HG03097 (cell line): ENCODE measurements at regions not wholly inside any gene's neighbourhood (a gene's known extent, or its start where the extent isn't known, plus 50 kb on each side); places are given as distances from the start of the nearest gene placed in this dataset.

Experiments
- ATAC-seq: cut with Tn5 transposase; IDR thresholded peaks from one replicate; pipeline ENCODE4 v1.9.1; 2021; ENCODE audit not compliant: unreplicated experiment, low FRiP score

GRCh38 chrX:39883666-39884065 lies 214.1 kb downstream of the BCOR start:
- no peak for ATAC-seq

- ATAC-seq, result no peak
These were observed 211.5 kb downstream of the BCOR start for GRCh38 chrX:39886282-39886681.

GRCh38 chrX:39888730-39889129 lies 209.0 kb downstream of the BCOR start:
- no peak for ATAC-seq

GRCh38 chrX:39889704-39890103 lies 208.1 kb downstream of the BCOR start:
- ATAC-seq, result no peak

GRCh38 chrX:39890807-39891206 lies 207.0 kb downstream of the BCOR start:
- ATAC-seq, result no peak

GRCh38 chrX:39891781-39892180 lies 206.0 kb downstream of the BCOR start:
- no peak for ATAC-seq

GRCh38 chrX:39893417-39894338 lies 204.1 kb downstream of the BCOR start:
- no peak for ATAC-seq

- no peak for ATAC-seq
These were observed 203.1 kb downstream of the BCOR start for GRCh38 chrX:39894683-39895082.

- no peak for ATAC-seq
These were observed 202.3 kb downstream of the BCOR start for GRCh38 chrX:39895218-39896110.

- ATAC-seq, result no peak
These were observed 200.6 kb downstream of the BCOR start for GRCh38 chrX:39896951-39897740.

- ATAC-seq, result no peak
These were observed 200.0 kb downstream of the BCOR start for GRCh38 chrX:39897741-39898097.

GRCh38 chrX:39898147-39898546 lies 199.6 kb downstream of the BCOR start:
- ATAC-seq, result no peak

GRCh38 chrX:39899059-39899458 lies 198.7 kb downstream of the BCOR start:
- ATAC-seq, result no peak

- ATAC-seq, result no peak
These were observed 197.6 kb downstream of the BCOR start for GRCh38 chrX:39899856-39900776.

GRCh38 chrX:39900777-39901170 lies 197.0 kb downstream of the BCOR start:
- no peak for ATAC-seq

GRCh38 chrX:39903343-39903742 lies 194.4 kb downstream of the BCOR start:
- ATAC-seq, result no peak

GRCh38 chrX:39903937-39904336 lies 193.8 kb downstream of the BCOR start:
- no peak for ATAC-seq

- no peak for ATAC-seq
These were observed 192.8 kb downstream of the BCOR start for GRCh38 chrX:39904816-39905537.

GRCh38 chrX:39905538-39905891 lies 192.2 kb downstream of the BCOR start:
- no peak for ATAC-seq
